GM21423 (cell line): ENCODE measurements at regions not wholly inside any gene's neighbourhood (a gene's known extent, or its start where the extent isn't known, plus 50 kb on each side); places are given as distances from the start of the nearest gene placed in this dataset.
A peak's percentile ranks its signal among the peaks of the same experiment; 100 is the strongest.

Source experiments
- ATAC-seq: cut with Tn5 transposase; IDR thresholded peaks from one replicate; pipeline ENCODE4 v1.9.1; 2021; ENCODE audit warnings: mild to moderate bottlenecking, moderate library complexity; ENCODE audit not compliant: unreplicated experiment

- no peak for ATAC-seq
Measured at GRCh38 chr12:85504164-85504563, 224.1 kb downstream of the ALX1 start.

- no peak for ATAC-seq
Measured at GRCh38 chr12:85504624-85505023, 224.6 kb downstream of the ALX1 start.

- no peak for ATAC-seq
Measured at GRCh38 chr12:85507456-85507855, 227.4 kb downstream of the ALX1 start.

GRCh38 chr12:85509081-85509856 is 229.2 kb downstream of the ALX1 start:
- peak; percentile 60 for ATAC-seq

GRCh38 chr12:85509857-85510256 is 229.8 kb downstream of the ALX1 start:
- peak; percentile 99 for ATAC-seq

- no peak for ATAC-seq
Measured at GRCh38 chr12:85516039-85516438, 236.0 kb downstream of the ALX1 start.

- no peak for ATAC-seq
Measured at GRCh38 chr12:85516667-85517325, 236.8 kb downstream of the ALX1 start.

GRCh38 chr12:85519163-85519562 is 239.1 kb downstream of the ALX1 start:
- ATAC-seq = no peak

- ATAC-seq = no peak
Measured at GRCh38 chr12:85523197-85523596, 243.2 kb downstream of the ALX1 start.

GRCh38 chr12:85527192-85527591 is 247.2 kb downstream of the ALX1 start:
- peak; percentile 74 for ATAC-seq

GRCh38 chr12:85529896-85530295 is 249.9 kb downstream of the ALX1 start:
- no peak for ATAC-seq

- ATAC-seq = no peak
Measured at GRCh38 chr12:85530456-85530855, 250.4 kb downstream of the ALX1 start.

GRCh38 chr12:85531341-85531740 is 251.3 kb downstream of the ALX1 start:
- ATAC-seq = peak; percentile 93

GRCh38 chr12:85549640-85550039 is 269.6 kb downstream of the ALX1 start:
- ATAC-seq = no peak

GRCh38 chr12:85550924-85551323 is 270.9 kb downstream of the ALX1 start:
- no peak for ATAC-seq

GRCh38 chr12:85552461-85552860 is 272.4 kb downstream of the ALX1 start:
- no peak for ATAC-seq

- ATAC-seq = no peak
Measured at GRCh38 chr12:85557850-85558249, 277.8 kb downstream of the ALX1 start.

- no peak for ATAC-seq
Measured at GRCh38 chr12:85558684-85559083, 277.5 kb downstream of the RASSF9 start.

GRCh38 chr12:85559127-85559526 is 277.1 kb downstream of the RASSF9 start:
- ATAC-seq = no peak

GRCh38 chr12:85559536-85559935 is 276.7 kb downstream of the RASSF9 start:
- ATAC-seq = no peak

GRCh38 chr12:85562765-85563164 is 273.4 kb downstream of the RASSF9 start:
- no peak for ATAC-seq

- ATAC-seq = no peak
Measured at GRCh38 chr12:85564786-85565185, 271.4 kb downstream of the RASSF9 start.
